HepG2 (cell line): ENCODE measurements at regions not wholly inside any gene's neighbourhood (a gene's known extent, or its start where the extent isn't known, plus 50 kb on each side); places are given as distances from the start of the nearest gene placed in this dataset.

Experiments
- ATAC-seq: fragments of 200-7000 bp; cut with Tn5 transposase; 3 replicates; pipeline ENCODE4 v1.9.1; 2020; ENCODE audit warnings: mild to moderate bottlenecking, moderate library complexity
- BruUV-seq: library from RNA; stranded (reverse); fragments of 400-500 nt; replicated peaks from 2 replicates; lab custom pipeline; 2021; lab: Mats Ljungman, UMichigan
- CTCF ChIA-PET: fragments of 300-600 bp; formaldehyde crosslinking; extraction: SDS; loops from one replicate; lab custom pipeline; 2021; ENCODE audit warnings: low total read pairs, inconsistent platforms, low intra/inter-chr PET ratio; lab: Yijun Ruan, JAX
- POLR2A ChIA-PET: fragments of 350-600 bp; sonication (Branson Sonifier 250); formaldehyde crosslinking; loops from one replicate; lab custom pipeline; 2020; ENCODE audit warnings: antibody characterized with exemption, inconsistent platforms; lab: Yijun Ruan, JAX
- DNase-seq: peaks from one replicate; pipeline ENCODE4 v3.0.0-alpha.2; 2015; ENCODE audit warnings: low spot score
- FAIRE-seq: peaks from 3 replicates; lab custom pipeline; 2011; peaks lifted over from hg19 to GRCh38; lab: Jason Lieb, UNC
- H2AFZ ChIP-seq: one replicate; pipeline ENCODE4 v1.6.1; 2011; ENCODE audit warnings: low read length, inconsistent platforms
- H3K27ac ChIP-seq: fragments of 300-600 bp; 3 replicates; pipeline ENCODE4 v1.8.0; 2011; ENCODE audit warnings: mixed run types, mild to moderate bottlenecking, mixed read lengths, low read length, inconsistent platforms; ENCODE audit not compliant: insufficient read depth; ENCODE audit errors: extremely low read length
- H3K27me3 ChIP-seq, 2 experiments: fragments of 200-600 bp in 1 of 2; 2 replicates in 1 of 2; 3 replicates in 1 of 2; pipeline versions ENCODE4 v1.6.0 to v1.8.0; 2011; ENCODE audit warnings: low read length in 2 of 2, mild to moderate bottlenecking in 2 of 2, moderate library complexity in 2 of 2, inconsistent platforms in 1 of 2; ENCODE audit not compliant: insufficient read depth in 2 of 2, control insufficient read depth in 1 of 2
- H3K36me3 ChIP-seq, 2 experiments: fragments of 200-600 bp in 1 of 2; replicated peaks in 1 of 2; 2 replicates in 1 of 2; 3 replicates in 1 of 2; pipeline versions ENCODE4 v1.5.1 to v1.8.0; 2011; ENCODE audit warnings: low read length in 2 of 2, inconsistent platforms in 1 of 2; ENCODE audit not compliant: insufficient read depth in 2 of 2, control insufficient read depth in 1 of 2
- H3K4me1 ChIP-seq: 2 replicates; pipeline ENCODE4 v1.5.1; 2012; ENCODE audit warnings: low read length, inconsistent platforms; ENCODE audit not compliant: insufficient read depth
- H3K4me2 ChIP-seq: 2 replicates; pipeline ENCODE4 v1.6.0; 2011; ENCODE audit warnings: low read depth, low read length, inconsistent platforms
- H3K4me3 ChIP-seq, 3 experiments: fragments of 200-600 bp in 1 of 3; sonication (generic), shearing (Covaris generic) in 1 of 3; replicated peaks in 1 of 3; 2 replicates each; pipeline ENCODE4 v1.5.1; 2011 to 2016; ENCODE audit warnings: low read length in 3 of 3, inconsistent platforms in 2 of 3, low read depth in 2 of 3, mild to moderate bottlenecking in 2 of 3, control low read depth in 1 of 3, mixed read lengths in 1 of 3; ENCODE audit not compliant: insufficient read depth in 1 of 3
- H3K79me2 ChIP-seq: one replicate; pipeline ENCODE4 v1.6.1; 2011; ENCODE audit warnings: low read length, inconsistent platforms; ENCODE audit not compliant: insufficient read depth
- H3K9ac ChIP-seq: 2 replicates; pipeline ENCODE4 v1.6.0; 2011; ENCODE audit warnings: mild to moderate bottlenecking, low read depth, low read length, inconsistent platforms; ENCODE audit not compliant: insufficient read depth
- H3K9me3 ChIP-seq: 2 replicates; pipeline ENCODE4 v1.5.1; 2012; ENCODE audit warnings: mild to moderate bottlenecking, low read length
- H4K20me1 ChIP-seq: 2 replicates; pipeline ENCODE4 v1.6.0; 2011; ENCODE audit warnings: inconsistent platforms, mild to moderate bottlenecking, low read length, moderate library complexity; ENCODE audit not compliant: insufficient read depth
- CBX2 ChIP-seq, 2 experiments: fragments of 200-600 bp in 1 of 2; sonication (generic); formaldehyde crosslinking in 1 of 2; IDR thresholded peaks; 2 replicates each; pipeline versions ENCODE4 v1.7.0 to v1.8.1; 2018 to 2022; ENCODE audit warnings: low read depth in 2 of 2, low read length in 1 of 2, mild to moderate bottlenecking in 1 of 2, missing genetic modification reagents in 1 of 2
- DNMT1 ChIP-seq: sonication (generic); formaldehyde crosslinking; IDR thresholded peaks from 2 replicates; pipeline ENCODE4 v1.5.1; 2020; ENCODE audit warnings: mild to moderate bottlenecking, missing genetic modification reagents
- FOSL1 ChIP-seq: sonication (generic); formaldehyde crosslinking; IDR thresholded peaks from 2 replicates; pipeline ENCODE4 v1.9.0; 2021; ENCODE audit warnings: missing genetic modification reagents, borderline replicate concordance
- LCORL ChIP-seq, 2 experiments: fragments of 450-650 bp in 1 of 2; sonication (generic) in 1 of 2; formaldehyde crosslinking in 1 of 2; IDR thresholded peaks; 2 replicates each; pipeline versions ENCODE4 v1.5.0 to v1.6.1; 2017 to 2020; ENCODE audit warnings: antibody characterized with exemption in 1 of 2, missing genetic modification reagents in 1 of 2
- RAD51 ChIP-seq: fragments of 450-650 bp; IDR thresholded peaks from 2 replicates; pipeline ENCODE4 v1.6.1; 2016; ENCODE audit warnings: borderline replicate concordance
- TRIM24 ChIP-seq: sonication (generic); formaldehyde crosslinking; IDR thresholded peaks from 2 replicates; pipeline ENCODE4 v1.8.0; 2022; ENCODE audit warnings: mild to moderate bottlenecking, missing genetic modification reagents
- U2AF1 ChIP-seq: fragments of 200-400 bp; formaldehyde crosslinking; optimal IDR thresholded peaks from 2 replicates; pipeline ENCODE3; 2017; ENCODE audit warnings: mild to moderate bottlenecking, low read depth, low read length
- ZBTB38 ChIP-seq: sonication (generic); formaldehyde crosslinking; IDR thresholded peaks from 2 replicates; pipeline ENCODE4 v1.5.1; 2020; ENCODE audit warnings: mild to moderate bottlenecking, missing genetic modification reagents
- ZNF775 ChIP-seq: sonication (generic); formaldehyde crosslinking; IDR thresholded peaks from 2 replicates; pipeline ENCODE4 v1.4.0; 2020; ENCODE audit warnings: missing genetic modification reagents, mild to moderate bottlenecking, moderate library complexity, borderline replicate concordance
- ZSCAN21 ChIP-seq: sonication (generic); formaldehyde crosslinking; IDR thresholded peaks from 2 replicates; pipeline ENCODE4 v1.8.0; 2022; ENCODE audit warnings: mild to moderate bottlenecking, missing genetic modification reagents, moderate library complexity, borderline replicate concordance
- WGBS: methylation state at CpG from one replicate; pipeline ENCODE4 v1.1.6; 2017; ENCODE audit warnings: low lambda C conversion rate; 5-methylcytosine and 5-hydroxymethylcytosine counted together
- in situ Hi-C: cut with HindIII; loops from 2 replicates; pipeline ENCODE4 v1.10.0; 2017; ENCODE audit warnings: low pct_unique_long_range_greater_than_20kb; ENCODE audit not compliant: extremely low pct_ligation_motif_present
- intact Hi-C: fragments of 100-400 bp; cut with micrococcal nuclease; formaldehyde crosslinking; loops from one replicate; pipeline ENCODE4 v1.10.0; 2022; ENCODE audit not compliant: unreplicated experiment
- TF ChIP-seq, protein P1 (sequence below): sonication (generic); formaldehyde crosslinking; IDR thresholded peaks from 2 replicates; pipeline ENCODE4 v1.4.0; 2020; ENCODE audit warnings: missing genetic modification reagents, borderline replicate concordance
- TF ChIP-seq, protein P2 (sequence below): sonication (generic); formaldehyde crosslinking; conservative IDR thresholded peaks from 2 replicates; pipeline ENCODE4 v1.8.0; 2022; ENCODE audit warnings: low read depth, missing genetic modification reagents
- TF ChIP-seq, protein P3 (sequence below): sonication (generic); formaldehyde crosslinking; IDR thresholded peaks from 2 replicates; pipeline ENCODE4 v1.5.0; 2020; ENCODE audit warnings: missing genetic modification reagents, mild to moderate bottlenecking, borderline replicate concordance

DNA sequence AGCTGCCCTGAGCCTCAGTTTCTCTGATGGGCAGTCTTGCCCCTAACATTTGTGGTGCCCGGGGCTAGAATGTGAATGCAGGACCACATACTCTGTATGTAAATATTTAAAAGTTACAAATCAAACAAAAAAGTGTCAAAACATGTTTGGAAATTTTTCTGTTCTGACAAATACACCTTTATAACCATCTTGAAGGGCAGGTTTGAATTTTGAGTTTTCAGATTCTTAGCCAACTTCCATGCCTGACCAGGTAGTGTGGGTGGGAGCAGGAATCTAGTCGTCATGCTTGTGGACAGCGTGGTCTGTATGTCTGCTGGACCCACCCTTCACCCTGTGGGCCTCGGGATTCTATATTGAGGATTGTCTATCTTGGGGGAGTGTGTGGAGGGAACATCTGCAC is 325.1 kb downstream of the SOX4 start (continued):
- TF ChIP-seq, protein P1, sequence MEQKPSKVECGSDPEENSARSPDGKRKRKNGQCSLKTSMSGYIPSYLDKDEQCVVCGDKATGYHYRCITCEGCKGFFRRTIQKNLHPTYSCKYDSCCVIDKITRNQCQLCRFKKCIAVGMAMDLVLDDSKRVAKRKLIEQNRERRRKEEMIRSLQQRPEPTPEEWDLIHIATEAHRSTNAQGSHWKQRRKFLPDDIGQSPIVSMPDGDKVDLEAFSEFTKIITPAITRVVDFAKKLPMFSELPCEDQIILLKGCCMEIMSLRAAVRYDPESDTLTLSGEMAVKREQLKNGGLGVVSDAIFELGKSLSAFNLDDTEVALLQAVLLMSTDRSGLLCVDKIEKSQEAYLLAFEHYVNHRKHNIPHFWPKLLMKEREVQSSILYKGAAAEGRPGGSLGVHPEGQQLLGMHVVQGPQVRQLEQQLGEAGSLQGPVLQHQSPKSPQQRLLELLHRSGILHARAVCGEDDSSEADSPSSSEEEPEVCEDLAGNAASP = no peak
- TF ChIP-seq DNMT1 (CRISPR knock-in tag) = no peak
- TF ChIP-seq, all 625 proteins: peak for 0

DNA sequence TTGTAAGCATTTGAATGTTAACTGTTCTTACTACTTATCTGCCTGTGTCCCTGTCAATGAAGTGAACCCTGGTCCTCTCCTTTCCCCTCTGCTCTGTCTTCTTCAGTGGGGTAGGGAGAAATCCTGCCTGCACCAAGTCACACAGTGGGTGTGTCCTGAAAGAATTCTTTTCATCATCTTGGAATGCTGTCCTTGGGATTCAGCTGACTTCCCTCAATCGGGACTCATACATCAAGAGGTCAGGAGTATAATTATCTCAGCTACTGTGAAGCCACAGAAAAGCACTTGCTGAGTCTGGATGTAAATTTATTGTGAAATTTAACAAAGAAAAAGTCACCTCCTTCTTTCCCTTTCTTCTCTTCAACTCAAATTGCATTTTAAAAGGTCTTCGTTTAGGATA is 328.5 kb downstream of the SOX4 start:
- no peak for ATAC-seq
- no peaks in the 10 kb centered on the region for H4K20me1 ChIP-seq
- H3K9ac ChIP-seq = no peak overlapping the region
- H3K4me3 ChIP-seq = no peak overlapping the region
- H3K4me2 ChIP-seq = no peak overlapping the region
- no peaks in the 10 kb centered on the region for H3K9me3 ChIP-seq
- in situ Hi-C loops (no loop called here), intact Hi-C loops (no loop called here)
- TF ChIP-seq LCORL (IDR thresholded peaks at IDR 0.05) (no peak), LCORL (CRISPR knock-in tag; IDR thresholded peaks at IDR 0.05) (no peak), ZBTB38 (CRISPR knock-in tag) (no peak), FOSL1 (CRISPR knock-in tag) (no peak), RAD51 (no peak), ZNF775 (CRISPR knock-in tag) (no peak), ZSCAN21 (no peak), CBX2 (IDR thresholded peaks at IDR 0.05; ENCODE audit: low read depth, low read length) (no peak), CBX2 (CRISPR knock-in tag; IDR thresholded peaks at IDR 0.05; ENCODE audit: low read depth) (no peak), U2AF1 (no peak), TRIM24 (CRISPR knock-in tag) (no peak)
- TF ChIP-seq, protein P2, sequence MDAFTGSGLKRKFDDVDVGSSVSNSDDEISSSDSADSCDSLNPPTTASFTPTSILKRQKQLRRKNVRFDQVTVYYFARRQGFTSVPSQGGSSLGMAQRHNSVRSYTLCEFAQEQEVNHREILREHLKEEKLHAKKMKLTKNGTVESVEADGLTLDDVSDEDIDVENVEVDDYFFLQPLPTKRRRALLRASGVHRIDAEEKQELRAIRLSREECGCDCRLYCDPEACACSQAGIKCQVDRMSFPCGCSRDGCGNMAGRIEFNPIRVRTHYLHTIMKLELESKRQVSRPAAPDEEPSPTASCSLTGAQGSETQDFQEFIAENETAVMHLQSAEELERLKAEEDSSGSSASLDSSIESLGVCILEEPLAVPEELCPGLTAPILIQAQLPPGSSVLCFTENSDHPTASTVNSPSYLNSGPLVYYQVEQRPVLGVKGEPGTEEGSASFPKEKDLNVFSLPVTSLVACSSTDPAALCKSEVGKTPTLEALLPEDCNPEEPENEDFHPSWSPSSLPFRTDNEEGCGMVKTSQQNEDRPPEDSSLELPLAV (CRISPR knock-in tag) = no peak
- TF ChIP-seq, protein P3, sequence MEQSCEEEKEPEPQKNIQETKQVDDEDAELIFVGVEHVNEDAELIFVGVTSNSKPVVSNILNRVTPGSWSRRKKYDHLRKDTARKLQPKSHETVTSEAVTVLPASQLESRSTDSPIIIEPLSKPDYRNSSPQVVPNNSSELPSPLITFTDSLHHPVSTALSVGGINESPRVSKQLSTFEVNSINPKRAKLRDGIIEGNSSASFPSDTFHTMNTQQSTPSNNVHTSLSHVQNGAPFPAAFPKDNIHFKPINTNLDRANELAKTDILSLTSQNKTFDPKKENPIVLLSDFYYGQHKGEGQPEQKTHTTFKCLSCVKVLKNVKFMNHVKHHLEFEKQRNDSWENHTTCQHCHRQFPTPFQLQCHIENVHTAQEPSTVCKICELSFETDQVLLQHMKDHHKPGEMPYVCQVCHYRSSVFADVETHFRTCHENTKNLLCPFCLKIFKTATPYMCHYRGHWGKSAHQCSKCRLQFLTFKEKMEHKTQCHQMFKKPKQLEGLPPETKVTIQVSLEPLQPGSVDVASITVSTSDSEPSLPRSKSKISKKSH = no peak
- BruUV-seq = no TSS peak
- 5% methylated on average over 2 of the region's 2 CpGs for WGBS
- POLR2A ChIA-PET = no interaction called here
- no peak overlapping the region for H3K27ac ChIP-seq
- CTCF ChIA-PET = no interaction called here
- H3K36me3 ChIP-seq = no peaks in the 10 kb centered on the region
- H3K27me3 ChIP-seq = no peaks in the 10 kb centered on the region; a peak in 1 of 5 replicates
- no peaks in the 10 kb centered on the region for H3K79me2 ChIP-seq
- DNase-seq = no peak
- no peak overlapping the region for H2AFZ ChIP-seq
- H3K4me1 ChIP-seq = no peaks in the 10 kb centered on the region
- FAIRE-seq = no peak
